ENCODE measurements at regions not wholly inside any gene's neighbourhood (a gene's known extent, or its start where the extent isn't known, plus 50 kb on each side); places are given as distances from the start of the nearest gene placed in this dataset.

GRCh38 chr9:78448960-78449673, 152.2 kb downstream of the PSAT1 start:
- H3K36me3 ChIP-seq (ENCODE audit: control insufficient read depth, insufficient read depth, low read length), result no peaks in the 10 kb centered on the region
- H3K27ac ChIP-seq (ENCODE audit: low read length), result no peak overlapping the region
- H3K4me1 ChIP-seq (ENCODE audit: control insufficient read depth, insufficient read depth, low read length), result no peaks in the 10 kb centered on the region
- no peak for DNase-seq
- H3K27me3 ChIP-seq (ENCODE audit: control insufficient read depth, insufficient read depth, low read length), result no peaks in the 10 kb centered on the region
- no peak overlapping the region for H3K4me3 ChIP-seq (ENCODE audit: low read length)
- 51% methylated on average over 3 of the region's 8 CpGs for WGBS (ENCODE audit: insufficient coverage)
- H3K9me3 ChIP-seq (replicated peaks; ENCODE audit: control insufficient read depth, low read depth, low read length), result no peaks in the 10 kb centered on the region

- no peak for DNase-seq
- 86% methylated on average over 6 of the region's 7 CpGs for WGBS (ENCODE audit: insufficient coverage)
- H3K4me1 ChIP-seq (ENCODE audit: control insufficient read depth, insufficient read depth, low read length), result no peaks in the 10 kb centered on the region
- no peak overlapping the region for H3K4me3 ChIP-seq (ENCODE audit: low read length)
- no peaks in the 10 kb centered on the region for H3K9me3 ChIP-seq (replicated peaks; ENCODE audit: control insufficient read depth, low read depth, low read length)
- no peaks in the 10 kb centered on the region for H3K27me3 ChIP-seq (ENCODE audit: control insufficient read depth, insufficient read depth, low read length)
- H3K36me3 ChIP-seq (ENCODE audit: control insufficient read depth, insufficient read depth, low read length), result no peaks in the 10 kb centered on the region
- no peak overlapping the region for H3K27ac ChIP-seq (ENCODE audit: low read length)
Measured at GRCh38 chr9:78453450-78453849, 156.5 kb downstream of the PSAT1 start.

- WGBS (ENCODE audit: insufficient coverage), result 82% methylated on average over 1 of the region's 2 CpGs
- Histone ChIP-seq H3K4me3 (ENCODE audit: low read length) (no peak overlapping the region), H3K36me3 (ENCODE audit: control insufficient read depth, insufficient read depth, low read length) (no peaks in the 10 kb centered on the region), H3K4me1 (ENCODE audit: control insufficient read depth, insufficient read depth, low read length) (no peaks in the 10 kb centered on the region), H3K27me3 (ENCODE audit: control insufficient read depth, insufficient read depth, low read length) (no peaks in the 10 kb centered on the region), H3K9me3 (replicated peaks; ENCODE audit: control insufficient read depth, low read depth, low read length) (no peaks in the 10 kb centered on the region), H3K27ac (ENCODE audit: low read length) (no peak overlapping the region)
- no peak for DNase-seq
Measured at GRCh38 chr9:78462611-78463010, 165.7 kb downstream of the PSAT1 start.

GRCh38 chr9:78463750-78464149, 166.8 kb downstream of the PSAT1 start:
- Histone ChIP-seq H3K36me3 (ENCODE audit: control insufficient read depth, insufficient read depth, low read length) (no peaks in the 10 kb centered on the region), H3K27me3 (ENCODE audit: control insufficient read depth, insufficient read depth, low read length) (no peaks in the 10 kb centered on the region), H3K27ac (ENCODE audit: low read length) (no peak overlapping the region), H3K4me1 (ENCODE audit: control insufficient read depth, insufficient read depth, low read length) (no peaks in the 10 kb centered on the region), H3K4me3 (ENCODE audit: low read length) (no peak overlapping the region), H3K9me3 (replicated peaks; ENCODE audit: control insufficient read depth, low read depth, low read length) (no peaks in the 10 kb centered on the region)
- no CpG with 5 or more reads among the region's 3 CpGs for WGBS (ENCODE audit: insufficient coverage)
- no peak for DNase-seq

GRCh38 chr9:78468231-78468630, 171.3 kb downstream of the PSAT1 start:
- Histone ChIP-seq H3K4me3 (ENCODE audit: low read length) (no peak overlapping the region), H3K36me3 (ENCODE audit: control insufficient read depth, insufficient read depth, low read length) (no peaks in the 10 kb centered on the region), H3K4me1 (ENCODE audit: control insufficient read depth, insufficient read depth, low read length) (no peaks in the 10 kb centered on the region), H3K27me3 (ENCODE audit: control insufficient read depth, insufficient read depth, low read length) (no peaks in the 10 kb centered on the region), H3K27ac (ENCODE audit: low read length) (no peak overlapping the region), H3K9me3 (replicated peaks; ENCODE audit: control insufficient read depth, low read depth, low read length) (no peaks in the 10 kb centered on the region)
- DNase-seq, result no peak
- 20% methylated on average over 1 of the region's 7 CpGs for WGBS (ENCODE audit: insufficient coverage)

GRCh38 chr9:78468974-78469576, 172.2 kb downstream of the PSAT1 start:
- Histone ChIP-seq H3K9me3 (replicated peaks; ENCODE audit: control insufficient read depth, low read depth, low read length) (no peaks in the 10 kb centered on the region), H3K36me3 (ENCODE audit: control insufficient read depth, insufficient read depth, low read length) (no peaks in the 10 kb centered on the region), H3K27me3 (ENCODE audit: control insufficient read depth, insufficient read depth, low read length) (no peaks in the 10 kb centered on the region), H3K27ac (ENCODE audit: low read length) (no peak overlapping the region), H3K4me3 (ENCODE audit: low read length) (no peak overlapping the region), H3K4me1 (ENCODE audit: control insufficient read depth, insufficient read depth, low read length) (no peaks in the 10 kb centered on the region)
- DNase-seq, result no peak
- no CpG with 5 or more reads among the region's 5 CpGs for WGBS (ENCODE audit: insufficient coverage)

- Histone ChIP-seq H3K27ac (ENCODE audit: low read length) (no peak overlapping the region), H3K27me3 (ENCODE audit: control insufficient read depth, insufficient read depth, low read length) (no peaks in the 10 kb centered on the region), H3K4me1 (ENCODE audit: control insufficient read depth, insufficient read depth, low read length) (no peaks in the 10 kb centered on the region), H3K4me3 (ENCODE audit: low read length) (no peak overlapping the region), H3K36me3 (ENCODE audit: control insufficient read depth, insufficient read depth, low read length) (no peaks in the 10 kb centered on the region), H3K9me3 (replicated peaks; ENCODE audit: control insufficient read depth, low read depth, low read length) (no peaks in the 10 kb centered on the region)
- DNase-seq, result no peak
Measured at GRCh38 chr9:78470216-78470615, 173.3 kb downstream of the PSAT1 start.

- no peak for DNase-seq
- H3K4me1 ChIP-seq (ENCODE audit: control insufficient read depth, insufficient read depth, low read length), result no peaks in the 10 kb centered on the region
- WGBS (ENCODE audit: insufficient coverage), result no CpG with 5 or more reads among the region's 5 CpGs
- no peak overlapping the region for H3K27ac ChIP-seq (ENCODE audit: low read length)
- no peak overlapping the region for H3K4me3 ChIP-seq (ENCODE audit: low read length)
- no peaks in the 10 kb centered on the region for H3K9me3 ChIP-seq (replicated peaks; ENCODE audit: control insufficient read depth, low read depth, low read length)
- H3K36me3 ChIP-seq (ENCODE audit: control insufficient read depth, insufficient read depth, low read length), result no peaks in the 10 kb centered on the region
- no peaks in the 10 kb centered on the region for H3K27me3 ChIP-seq (ENCODE audit: control insufficient read depth, insufficient read depth, low read length)
Measured at GRCh38 chr9:78470741-78471140, 173.8 kb downstream of the PSAT1 start.

- Histone ChIP-seq H3K27me3 (ENCODE audit: control insufficient read depth, insufficient read depth, low read length) (no peaks in the 10 kb centered on the region), H3K4me3 (ENCODE audit: low read length) (no peak overlapping the region), H3K4me1 (ENCODE audit: control insufficient read depth, insufficient read depth, low read length) (no peaks in the 10 kb centered on the region), H3K9me3 (replicated peaks; ENCODE audit: control insufficient read depth, low read depth, low read length) (no peaks in the 10 kb centered on the region), H3K27ac (ENCODE audit: low read length) (no peak overlapping the region), H3K36me3 (ENCODE audit: control insufficient read depth, insufficient read depth, low read length) (no peaks in the 10 kb centered on the region)
- DNase-seq, result no peak
- 60% methylated on average over 1 of the region's 3 CpGs for WGBS (ENCODE audit: insufficient coverage)
Measured at GRCh38 chr9:78472111-78472510, 175.2 kb downstream of the PSAT1 start.

- no peak for DNase-seq
- Histone ChIP-seq H3K9me3 (replicated peaks; ENCODE audit: control insufficient read depth, low read depth, low read length) (no peaks in the 10 kb centered on the region), H3K4me1 (ENCODE audit: control insufficient read depth, insufficient read depth, low read length) (no peaks in the 10 kb centered on the region), H3K27me3 (ENCODE audit: control insufficient read depth, insufficient read depth, low read length) (no peaks in the 10 kb centered on the region), H3K36me3 (ENCODE audit: control insufficient read depth, insufficient read depth, low read length) (no peaks in the 10 kb centered on the region), H3K27ac (ENCODE audit: low read length) (no peak overlapping the region), H3K4me3 (ENCODE audit: low read length) (no peak overlapping the region)
Measured at GRCh38 chr9:78479441-78479840, 182.5 kb downstream of the PSAT1 start.

GRCh38 chr9:78486661-78487060, 189.7 kb downstream of the PSAT1 start:
- Histone ChIP-seq H3K36me3 (ENCODE audit: control insufficient read depth, insufficient read depth, low read length) (no peaks in the 10 kb centered on the region), H3K4me3 (ENCODE audit: low read length) (no peak overlapping the region), H3K27me3 (ENCODE audit: control insufficient read depth, insufficient read depth, low read length) (no peaks in the 10 kb centered on the region), H3K4me1 (ENCODE audit: control insufficient read depth, insufficient read depth, low read length) (no peaks in the 10 kb centered on the region), H3K27ac (ENCODE audit: low read length) (no peak overlapping the region), H3K9me3 (replicated peaks; ENCODE audit: control insufficient read depth, low read depth, low read length) (no peaks in the 10 kb centered on the region)
- 73% methylated on average over 2 of the region's 2 CpGs for WGBS (ENCODE audit: insufficient coverage)
- DNase-seq, result no peak

Data from muscle of leg (tissue), 3 donors.